H54 (cell line): ENCODE measurements at regions not wholly inside any gene's neighbourhood (a gene's known extent, or its start where the extent isn't known, plus 50 kb on each side); places are given as distances from the start of the nearest gene placed in this dataset.
A peak's percentile ranks its signal among the peaks of the same experiment; 100 is the strongest.

Source experiments
- DNase-seq: peaks from one replicate; pipeline ENCODE4 v3.0.0; 2011; ENCODE audit warnings: low spot score, mixed read lengths; ENCODE audit not compliant: insufficient read length
- FAIRE-seq: peaks from 3 replicates; lab custom pipeline; 2011; peaks lifted over from hg19 to GRCh38; lab: Jason Lieb, UNC
- POLR2A ChIP-seq: IDR thresholded peaks from 2 replicates; pipeline ENCODE4 v1.6.1; 2011; ENCODE audit warnings: low read depth, mild to moderate bottlenecking, low read length

DNA sequence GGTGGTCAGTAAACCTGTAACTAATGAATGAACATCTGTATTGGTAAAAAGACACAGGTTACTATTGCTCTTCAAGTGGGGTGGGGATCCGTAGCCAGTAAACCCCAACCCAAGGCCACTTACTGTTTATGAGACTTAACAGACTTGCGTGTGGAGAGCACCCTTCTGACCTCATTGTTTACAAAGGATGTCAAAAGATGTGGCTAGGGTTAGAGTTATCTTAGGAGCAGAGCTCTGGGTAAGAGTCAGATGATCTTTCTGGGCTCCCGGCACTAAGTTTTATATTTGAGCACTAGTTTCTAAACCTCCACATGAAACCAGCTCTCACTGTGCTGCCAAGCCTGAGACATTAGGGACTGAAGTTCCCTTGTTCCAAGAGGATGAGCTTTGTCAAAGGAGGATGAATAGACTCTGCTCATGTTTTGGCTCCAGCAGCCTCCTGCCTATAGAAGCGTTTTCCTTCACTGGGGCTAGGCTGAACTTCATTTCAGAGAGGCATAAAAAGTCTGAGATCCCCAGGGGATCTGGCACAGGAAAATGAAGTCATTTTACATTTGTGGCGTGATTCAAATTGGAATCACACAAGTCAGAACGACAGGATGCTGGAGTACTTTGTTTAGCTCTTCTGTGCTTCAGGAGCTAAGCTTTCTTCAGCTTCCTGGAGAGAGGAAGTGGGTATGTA is 403.1 kb upstream of the TRIB2 start:
- no peak for TF ChIP-seq POLR2A
- FAIRE-seq (no peak), DNase-seq (no peak)

DNA sequence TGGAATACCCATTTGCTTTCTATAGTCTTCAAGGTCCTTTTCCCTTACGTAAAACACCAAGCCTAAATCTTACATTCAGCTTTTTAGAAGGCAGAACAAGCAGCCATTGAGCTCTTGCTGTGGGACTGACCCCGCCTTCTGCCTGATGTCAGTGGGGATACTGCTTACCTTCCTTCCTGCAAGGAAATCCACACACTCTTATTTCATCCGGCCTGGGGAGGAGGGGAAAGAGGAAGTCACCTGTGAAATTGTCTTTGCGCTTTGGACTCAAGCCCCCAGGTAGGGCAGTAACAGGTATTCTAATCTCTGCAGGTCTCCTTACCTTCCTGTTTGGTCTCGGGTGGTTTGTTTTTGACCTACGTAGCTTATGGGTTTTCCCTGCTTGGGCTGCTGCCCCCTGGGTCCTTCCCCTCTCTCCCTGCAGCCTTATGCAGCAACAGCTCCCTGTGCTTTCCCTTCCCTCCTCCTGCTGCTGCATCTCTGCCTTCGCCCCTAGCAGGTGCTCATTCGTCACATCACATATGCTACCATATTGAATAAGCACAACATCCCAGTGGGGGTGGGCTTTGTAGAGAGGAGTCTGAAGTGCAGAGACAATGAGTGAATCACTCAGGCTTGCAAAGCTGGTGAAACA is 402.5 kb upstream of the TRIB2 start:
- no peak for DNase-seq
- no peak for FAIRE-seq
- TF ChIP-seq POLR2A = no peak

DNA sequence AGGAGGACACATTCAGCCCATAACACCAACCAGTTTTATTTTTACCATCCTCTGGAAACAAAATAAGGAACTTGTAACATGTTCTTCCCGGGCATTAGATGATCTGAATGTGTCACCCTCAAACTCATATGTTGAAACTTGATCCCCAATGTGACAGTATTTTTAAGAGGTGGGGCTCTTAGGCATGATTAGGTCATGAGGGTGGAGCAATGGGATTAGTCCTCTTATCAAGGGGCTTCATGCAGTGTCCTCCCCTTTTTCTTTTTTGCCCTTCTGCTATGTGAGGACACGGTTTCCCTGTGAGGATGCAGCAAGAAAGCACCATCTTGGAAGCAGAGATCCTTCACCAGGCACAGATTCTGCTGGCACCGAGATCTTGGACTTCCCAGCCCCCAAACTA is 401.5 kb upstream of the TRIB2 start:
- TF ChIP-seq POLR2A = no peak
- FAIRE-seq (no peak), DNase-seq (no peak)

DNA sequence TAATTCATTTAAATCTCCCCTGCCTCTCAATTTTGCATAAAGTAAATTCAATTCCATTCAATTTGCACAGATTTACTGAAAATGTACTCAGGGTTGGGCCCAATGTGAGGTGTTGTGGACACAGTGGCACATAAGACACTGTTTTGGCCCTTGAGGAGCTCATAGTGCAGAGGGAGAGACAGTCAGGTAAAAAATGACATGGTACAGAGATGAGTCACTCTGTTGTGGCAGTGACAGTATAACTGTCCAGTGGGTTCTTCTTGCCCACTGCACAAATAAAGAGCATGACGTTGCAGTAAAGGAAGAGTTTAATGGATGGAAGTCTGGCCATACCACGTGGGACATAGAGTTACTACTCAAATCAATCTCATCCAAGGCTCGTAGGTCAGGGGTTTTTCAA is 400.3 kb upstream of the TRIB2 start:
- TF ChIP-seq POLR2A = no peak
- FAIRE-seq = no peak
- DNase-seq = no peak

DNA sequence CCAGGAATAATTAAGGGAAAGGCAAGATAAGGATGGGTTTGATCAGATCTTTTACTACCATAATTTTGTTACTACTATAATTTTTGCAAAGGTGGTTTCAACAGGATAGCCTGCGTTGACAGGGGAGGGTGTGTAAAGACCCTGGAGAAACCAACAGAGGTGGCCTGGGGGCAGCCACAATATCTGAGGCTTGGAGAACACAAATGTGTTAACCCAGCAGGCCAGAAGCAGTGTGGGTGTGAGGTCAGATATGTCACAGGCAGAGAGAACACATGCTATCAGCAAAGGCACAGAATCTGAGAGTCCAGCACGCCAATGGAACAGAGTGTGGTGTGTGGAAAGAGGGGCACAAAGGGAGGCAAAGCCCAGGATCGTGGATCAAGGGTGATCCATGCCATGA is 399.4 kb upstream of the TRIB2 start:
- FAIRE-seq = no peak
- no peak for TF ChIP-seq POLR2A
- DNase-seq = no peak

DNA sequence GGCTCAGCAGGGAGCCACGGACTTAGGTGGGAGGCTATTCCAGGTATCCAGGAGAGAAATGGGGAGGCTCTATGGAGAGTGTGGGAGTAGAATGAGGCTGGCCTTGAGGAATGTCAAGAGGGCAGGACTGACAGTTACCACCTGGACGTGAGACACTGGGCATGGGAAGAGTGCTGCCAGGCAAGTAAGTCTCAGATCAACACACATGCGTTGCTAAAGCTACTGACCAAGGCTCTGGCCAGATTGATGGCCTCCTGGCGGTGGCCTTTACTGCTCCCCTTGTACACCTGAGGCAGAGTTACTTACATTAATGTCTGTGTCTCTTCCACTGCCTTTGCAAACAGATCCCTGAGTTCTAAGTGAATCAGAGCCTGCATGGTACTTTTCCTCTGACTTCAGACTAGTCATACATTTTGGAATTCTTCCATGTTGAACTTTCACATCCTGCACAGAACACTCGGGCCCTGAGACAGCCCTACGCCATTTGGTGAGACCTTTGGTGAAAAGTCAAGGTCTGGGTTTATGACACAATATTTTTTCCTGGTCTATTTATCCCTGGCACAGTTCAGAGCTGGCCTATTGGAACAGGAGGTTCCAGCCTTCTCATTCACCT is 398.8 kb upstream of the TRIB2 start:
- TF ChIP-seq POLR2A = no peak
- no peak for FAIRE-seq
- DNase-seq = peak; percentile 42

DNA sequence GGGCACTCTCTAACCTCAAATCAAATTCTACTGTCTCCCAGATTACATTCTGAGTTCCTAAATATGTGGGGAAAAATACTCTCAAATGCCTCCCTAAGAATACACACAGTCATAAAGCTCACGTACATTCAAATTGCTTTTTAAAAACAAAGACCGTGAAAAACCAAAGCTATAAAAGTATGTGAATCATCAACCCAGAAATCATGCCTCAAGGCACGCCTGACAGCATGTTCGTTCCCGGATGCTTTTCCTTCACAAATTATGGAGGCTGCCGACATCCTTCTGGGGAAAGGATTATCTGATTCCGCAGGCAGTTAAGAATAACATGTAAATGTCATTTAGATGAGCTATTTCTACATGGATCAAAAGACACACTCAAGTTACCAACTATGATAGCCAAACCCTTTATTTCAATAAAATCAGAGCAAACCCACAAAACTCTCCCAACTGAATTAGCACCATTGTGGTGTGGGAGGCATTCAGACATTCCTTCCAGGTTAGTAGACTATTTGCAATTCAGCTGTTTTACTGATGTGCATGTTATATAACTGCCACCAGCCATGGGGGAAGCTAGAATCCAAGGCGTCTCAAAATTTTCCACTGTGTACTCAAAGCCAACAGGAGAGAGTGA is 398.2 kb upstream of the TRIB2 start:
- FAIRE-seq = peak; percentile 43
- DNase-seq = no peak
- no peak for TF ChIP-seq POLR2A

DNA sequence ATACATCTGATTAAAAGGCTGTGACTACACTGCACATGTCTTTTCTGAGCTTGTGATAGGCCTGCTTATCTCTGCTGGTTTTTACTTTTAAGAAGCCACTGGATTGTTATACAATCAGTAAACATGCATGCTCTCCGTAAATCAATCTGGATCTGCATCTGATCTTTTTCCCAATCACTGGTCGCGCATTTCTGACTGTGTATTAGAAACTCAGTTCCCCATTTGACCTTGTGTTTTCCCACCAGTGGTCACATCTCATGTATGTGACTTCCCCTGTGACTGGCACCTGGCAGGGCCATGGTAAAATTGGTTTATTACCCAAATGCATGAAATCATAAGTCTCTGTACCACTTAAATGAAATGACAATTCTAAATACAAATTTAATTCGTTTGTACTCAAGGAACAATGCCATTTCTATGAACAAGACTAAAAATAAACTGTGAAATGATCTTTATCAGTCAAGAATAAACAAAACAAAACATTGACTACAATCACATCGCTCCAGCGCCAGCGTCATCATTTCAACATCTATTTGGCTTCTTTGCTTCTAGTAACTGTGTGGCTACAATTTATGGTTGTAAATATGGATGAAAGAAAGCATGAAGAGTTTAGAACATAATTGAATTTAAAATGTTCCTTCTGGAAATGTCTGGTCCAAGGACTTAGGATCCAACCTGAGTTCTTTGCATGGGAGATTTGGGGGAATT is 396.6 kb upstream of the TRIB2 start:
- DNase-seq (no peak), FAIRE-seq (no peak)

DNA sequence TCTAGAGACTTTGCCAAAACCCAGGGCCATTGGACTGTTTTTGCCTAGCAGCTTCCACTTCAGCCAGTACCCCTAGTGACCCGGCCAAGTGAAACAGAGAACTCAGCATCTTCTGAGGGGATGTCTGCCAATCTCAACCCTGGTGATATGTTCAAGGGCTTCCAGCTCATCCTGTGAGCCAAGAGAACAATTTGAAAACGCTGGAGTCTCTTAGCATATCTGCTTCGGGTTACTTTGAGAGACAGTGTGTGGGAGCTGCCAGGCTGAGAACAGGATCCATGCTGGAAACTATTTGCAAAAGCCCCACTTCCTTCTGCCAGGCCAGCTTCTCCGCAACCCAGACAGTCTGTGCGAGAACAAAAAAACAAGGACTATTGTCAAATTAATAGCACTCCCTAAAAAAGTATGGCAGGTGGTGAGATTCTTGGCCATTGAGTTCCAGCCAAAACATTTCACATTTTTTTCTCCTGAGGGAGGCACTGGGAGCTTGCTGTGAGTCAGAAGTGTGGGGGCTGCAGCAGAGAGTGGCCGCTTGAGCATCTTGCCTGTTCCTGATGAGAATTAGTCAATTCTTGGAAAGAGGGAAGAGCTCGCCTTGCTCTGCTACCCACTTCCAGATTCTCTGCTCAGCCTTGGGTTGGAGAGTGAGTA is 395.6 kb upstream of the TRIB2 start:
- DNase-seq = peak; percentile 45
- TF ChIP-seq POLR2A = no peak
- peak; percentile 33 for FAIRE-seq

More for the DNA sequence above, 396.6 kb upstream of the TRIB2 start:
- no peak for TF ChIP-seq POLR2A

DNA sequence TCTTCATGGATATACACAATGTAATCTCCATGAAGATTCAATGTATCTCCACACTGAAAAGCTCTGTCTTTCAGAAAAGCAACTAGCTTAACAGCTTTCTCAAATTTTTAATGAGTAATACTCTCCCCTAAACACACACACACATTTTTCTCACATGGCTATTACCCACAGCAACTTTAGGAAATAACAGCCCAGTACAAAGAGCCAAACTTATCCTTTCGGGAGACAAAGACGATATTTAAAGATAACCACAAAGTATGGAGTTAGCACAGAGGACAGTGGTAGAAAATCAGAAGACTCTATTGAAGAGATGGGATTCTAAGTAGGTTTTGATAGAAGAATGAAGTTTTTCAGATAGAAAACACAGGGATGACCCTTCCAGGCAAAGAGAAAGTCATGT is 394.9 kb upstream of the TRIB2 start:
- no peak for TF ChIP-seq POLR2A
- no peak for FAIRE-seq
- DNase-seq = no peak

DNA sequence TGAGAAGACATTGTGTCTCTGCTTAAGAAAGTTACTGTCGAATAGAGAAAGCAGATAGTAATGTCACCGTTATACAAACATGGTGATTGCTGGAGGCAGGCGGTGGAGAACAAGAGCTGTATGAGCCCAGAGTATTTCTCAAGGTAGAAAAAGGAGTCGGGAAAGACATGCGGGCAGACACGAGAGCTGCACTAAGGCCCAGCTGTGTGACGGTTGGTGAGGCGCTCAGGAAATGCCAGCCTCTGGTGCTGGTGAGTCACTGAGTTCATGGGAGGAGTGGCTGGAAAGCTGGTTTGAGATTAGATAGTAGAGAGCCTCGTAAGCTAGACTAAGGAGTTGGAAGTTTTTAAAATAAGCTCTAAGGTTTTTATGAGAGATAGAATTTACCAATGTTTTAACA is 390.9 kb upstream of the TRIB2 start:
- FAIRE-seq (peak; percentile 72), DNase-seq (peak; percentile 54)
- no peak for TF ChIP-seq POLR2A

DNA sequence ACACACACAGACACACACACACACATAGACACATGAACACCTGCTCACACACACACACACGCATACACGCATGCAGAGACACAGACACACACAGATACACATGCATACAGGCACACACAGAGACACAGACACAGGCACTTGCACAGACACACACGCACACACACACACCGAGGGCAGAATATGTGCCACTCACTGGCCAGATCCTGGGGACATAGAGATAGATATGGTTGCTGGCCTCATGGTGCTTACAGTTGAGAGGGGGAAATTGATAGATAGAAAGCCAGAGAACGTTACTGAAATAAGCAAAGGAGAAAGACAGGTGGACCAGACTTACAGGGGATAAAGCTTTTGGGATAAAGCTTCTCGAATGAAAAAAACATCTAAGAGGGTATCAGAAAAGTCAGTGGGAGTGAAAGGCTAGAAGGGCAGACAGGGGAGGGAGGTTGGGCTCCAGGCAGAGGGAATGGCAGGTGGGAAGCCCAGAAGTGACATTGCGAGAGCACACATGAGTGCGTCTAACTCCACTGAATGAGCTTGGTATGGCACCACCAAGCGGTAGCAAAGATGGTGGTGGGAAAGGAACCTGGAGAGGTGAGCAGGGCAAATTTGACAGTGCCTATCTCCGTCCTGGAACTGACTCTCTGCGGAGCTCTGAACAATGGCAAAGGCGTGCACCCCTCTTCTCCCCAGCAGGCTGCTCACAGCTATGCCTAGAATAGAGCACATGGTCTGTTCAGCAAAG is 390.1 kb upstream of the TRIB2 start:
- FAIRE-seq = no peak
- DNase-seq = no peak
- TF ChIP-seq POLR2A = no peak

DNA sequence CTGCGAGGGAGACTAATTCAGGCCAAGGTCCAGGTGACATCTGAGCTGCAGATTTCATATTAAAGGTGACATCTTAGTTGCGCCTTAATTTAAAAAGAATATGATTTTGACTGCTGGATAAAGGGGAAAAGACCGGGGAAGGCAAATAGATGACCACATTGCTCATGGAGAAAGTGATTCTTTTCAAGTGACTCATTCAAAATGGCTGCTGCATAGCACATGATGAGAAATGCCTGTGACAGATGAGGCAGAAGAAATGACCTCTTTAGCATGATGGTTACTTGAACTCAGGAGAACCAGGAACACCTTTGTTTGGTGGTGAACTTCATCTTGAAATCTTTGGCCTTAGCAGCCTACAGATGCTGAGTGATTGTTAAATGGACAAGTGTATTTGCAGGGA is 385.8 kb upstream of the TRIB2 start:
- no peak for DNase-seq
- peak; percentile 76 for FAIRE-seq
- no peak for TF ChIP-seq POLR2A
